Peyer's patch (tissue), 4 donors: ENCODE measurements at regions not wholly inside any gene's neighbourhood (a gene's known extent, or its start where the extent isn't known, plus 50 kb on each side); places are given as distances from the start of the nearest gene placed in this dataset.

Experiments used
- POLR2A ChIP-seq, 2 donors: fragments of 450-650 bp; IDR thresholded peaks; one replicate each; pipeline ENCODE4 v1.5.1; 2017; ENCODE audit warnings: antibody characterized with exemption in 2 of 2, mild to moderate bottlenecking in 2 of 2, moderate library complexity in 2 of 2
- TF ChIP-seq, protein P1 (sequence below), 6 experiments: fragments of 450-650 bp in 4 of 6; fragments of 200-600 bp in 2 of 6; sonication (generic) in 1 of 6; IDR thresholded peaks; one replicate each; pipeline ENCODE4 v1.5.1; 2017 to 2019; ENCODE audit warnings: antibody characterized with exemption in 6 of 6, mild to moderate bottlenecking in 3 of 6, moderate library complexity in 1 of 6

- TF ChIP-seq, protein P1, sequence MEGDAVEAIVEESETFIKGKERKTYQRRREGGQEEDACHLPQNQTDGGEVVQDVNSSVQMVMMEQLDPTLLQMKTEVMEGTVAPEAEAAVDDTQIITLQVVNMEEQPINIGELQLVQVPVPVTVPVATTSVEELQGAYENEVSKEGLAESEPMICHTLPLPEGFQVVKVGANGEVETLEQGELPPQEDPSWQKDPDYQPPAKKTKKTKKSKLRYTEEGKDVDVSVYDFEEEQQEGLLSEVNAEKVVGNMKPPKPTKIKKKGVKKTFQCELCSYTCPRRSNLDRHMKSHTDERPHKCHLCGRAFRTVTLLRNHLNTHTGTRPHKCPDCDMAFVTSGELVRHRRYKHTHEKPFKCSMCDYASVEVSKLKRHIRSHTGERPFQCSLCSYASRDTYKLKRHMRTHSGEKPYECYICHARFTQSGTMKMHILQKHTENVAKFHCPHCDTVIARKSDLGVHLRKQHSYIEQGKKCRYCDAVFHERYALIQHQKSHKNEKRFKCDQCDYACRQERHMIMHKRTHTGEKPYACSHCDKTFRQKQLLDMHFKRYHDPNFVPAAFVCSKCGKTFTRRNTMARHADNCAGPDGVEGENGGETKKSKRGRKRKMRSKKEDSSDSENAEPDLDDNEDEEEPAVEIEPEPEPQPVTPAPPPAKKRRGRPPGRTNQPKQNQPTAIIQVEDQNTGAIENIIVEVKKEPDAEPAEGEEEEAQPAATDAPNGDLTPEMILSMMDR (IDR thresholded peaks at IDR 0.05) = no peak
- TF ChIP-seq POLR2A (IDR thresholded peaks at IDR 0.05) = no peak
These were observed 460.9 kb upstream of the FAT1 start for GRCh38 chr4:187184508-187184907.
